ENCODE measurements at regions not wholly inside any gene's neighbourhood (a gene's known extent, or its start where the extent isn't known, plus 50 kb on each side); places are given as distances from the start of the nearest gene placed in this dataset.
"Not testable (repeated sequence)": the region's sequence is repeated elsewhere in the genome, so short reads cannot be mapped to it uniquely, and the experiment has no call there.

GRCh38 chr12:131622422-131622955 is 88.4 kb upstream of the SFSWAP start:
- no peak for DNase-seq

DNA sequence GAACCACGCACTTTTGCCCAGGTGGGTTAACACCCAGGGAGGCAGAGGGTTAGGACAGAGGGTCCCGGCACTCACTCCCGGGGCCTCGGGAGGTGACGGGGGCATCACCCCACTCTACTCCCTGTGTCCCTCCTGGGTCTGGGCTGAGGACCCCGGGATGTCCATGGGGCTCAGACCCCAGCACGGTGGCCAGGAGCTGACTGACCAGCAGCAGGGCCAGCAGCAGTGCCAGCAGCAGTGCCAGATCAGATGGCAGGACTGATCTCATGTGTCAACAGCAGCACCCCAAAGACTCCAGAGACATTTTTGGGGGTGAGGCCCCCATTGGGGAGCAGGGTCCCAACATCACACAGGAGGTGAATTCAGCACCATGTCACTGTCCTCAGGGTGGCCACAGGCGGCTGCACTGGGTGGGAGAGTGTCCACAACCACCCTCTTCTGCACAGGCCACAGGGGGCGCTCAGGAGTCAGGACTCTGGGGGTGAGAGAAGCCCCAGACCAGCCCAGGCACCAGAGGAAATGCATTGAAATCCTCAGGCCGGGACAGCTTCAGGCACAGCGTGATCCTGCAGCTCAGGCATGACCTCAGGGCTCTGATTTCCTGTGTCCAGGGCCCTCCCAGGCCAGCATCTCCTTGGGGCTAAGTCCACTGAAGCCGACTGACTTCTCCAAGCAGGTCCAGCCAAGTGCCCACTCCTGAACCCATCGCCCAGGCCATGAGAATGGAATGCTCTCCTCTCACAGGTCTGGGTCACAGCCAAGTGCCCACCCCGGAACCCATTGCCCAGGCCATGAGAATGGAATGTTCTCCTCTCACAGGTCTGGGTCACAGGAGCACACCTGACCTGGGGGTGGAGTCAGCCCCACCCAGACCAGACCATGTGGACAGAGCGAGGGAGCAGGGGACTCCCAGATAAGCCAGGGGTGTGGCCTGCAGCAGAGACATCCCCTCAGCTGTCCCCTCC is 87.2 kb upstream of the SFSWAP start:
- DNase-seq: not testable (repeated sequence)

GRCh38 chr12:131624369-131624739 is 86.5 kb upstream of the SFSWAP start:
- not testable (repeated sequence) for DNase-seq

DNA sequence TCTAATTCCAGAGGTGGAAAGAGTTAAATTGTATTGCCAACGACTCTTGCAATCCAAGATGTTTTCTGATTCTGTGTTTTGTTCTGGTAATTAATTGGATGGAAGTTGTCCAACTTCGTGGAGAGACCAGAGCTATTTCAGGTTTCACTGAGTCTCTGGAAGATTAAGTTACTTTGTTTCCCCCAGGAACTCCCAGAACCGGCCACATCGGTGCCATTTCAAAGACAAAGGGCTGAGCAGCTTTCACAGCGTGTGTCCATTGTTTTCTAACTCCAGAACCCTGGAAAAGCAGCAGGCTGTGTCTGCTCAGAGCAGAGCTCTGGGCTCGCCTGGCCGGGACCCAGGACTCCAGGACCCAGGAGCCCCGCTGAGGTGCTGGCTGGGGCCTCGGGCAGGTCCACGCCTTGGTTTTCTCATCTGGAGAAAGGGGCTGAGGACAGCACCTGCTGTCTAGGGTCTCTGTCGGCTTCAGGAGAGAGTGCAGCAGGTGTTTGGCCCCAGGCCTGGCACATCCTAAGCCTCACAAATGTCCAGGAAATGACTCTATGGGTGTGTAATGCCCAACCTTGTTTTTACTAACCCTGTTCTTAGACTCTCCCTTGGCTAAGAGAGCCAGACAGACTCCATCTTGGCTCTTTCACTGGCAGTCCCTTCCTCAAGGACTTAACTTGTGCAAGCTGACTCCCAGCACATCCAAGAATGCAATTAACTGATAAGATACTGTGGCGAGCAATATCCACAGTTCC is 86.0 kb upstream of the SFSWAP start:
- DNase-seq: not testable (repeated sequence)

DNA sequence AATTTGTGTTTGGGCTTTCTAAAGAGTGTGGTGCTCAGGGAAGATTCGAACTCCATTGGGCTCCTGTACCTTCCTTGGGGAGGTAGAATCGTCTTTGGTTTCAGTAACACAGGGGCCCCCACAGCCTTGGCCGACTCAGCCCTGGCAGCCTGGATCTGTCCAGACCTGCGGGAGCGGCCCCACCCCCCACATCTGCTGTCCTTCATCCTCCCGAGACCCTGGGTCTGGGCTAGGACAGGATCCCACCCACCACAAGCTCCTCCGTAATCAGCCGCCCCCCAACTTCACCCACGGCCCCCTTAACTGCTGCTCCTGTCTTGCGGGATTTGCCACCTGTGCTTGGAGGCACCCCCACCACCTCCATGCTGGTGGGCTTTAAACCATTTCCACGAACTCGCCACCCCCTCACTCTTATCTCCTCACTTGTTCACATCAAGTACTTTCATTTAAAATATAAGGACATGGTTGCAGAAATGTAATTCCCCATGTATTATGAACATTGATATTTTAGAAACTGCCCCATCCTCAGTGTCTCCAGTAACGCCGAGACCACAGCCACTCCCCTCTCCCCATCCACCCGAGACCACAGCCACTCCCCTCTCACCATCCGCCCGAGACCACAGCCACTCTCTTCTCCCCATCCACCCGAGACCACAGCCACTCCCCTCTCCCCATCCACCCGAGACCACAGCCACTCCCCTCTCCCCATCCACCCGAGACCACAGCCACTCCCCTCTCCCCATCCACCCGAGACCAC is 84.7 kb upstream of the SFSWAP start:
- not testable (repeated sequence) for DNase-seq

DNA sequence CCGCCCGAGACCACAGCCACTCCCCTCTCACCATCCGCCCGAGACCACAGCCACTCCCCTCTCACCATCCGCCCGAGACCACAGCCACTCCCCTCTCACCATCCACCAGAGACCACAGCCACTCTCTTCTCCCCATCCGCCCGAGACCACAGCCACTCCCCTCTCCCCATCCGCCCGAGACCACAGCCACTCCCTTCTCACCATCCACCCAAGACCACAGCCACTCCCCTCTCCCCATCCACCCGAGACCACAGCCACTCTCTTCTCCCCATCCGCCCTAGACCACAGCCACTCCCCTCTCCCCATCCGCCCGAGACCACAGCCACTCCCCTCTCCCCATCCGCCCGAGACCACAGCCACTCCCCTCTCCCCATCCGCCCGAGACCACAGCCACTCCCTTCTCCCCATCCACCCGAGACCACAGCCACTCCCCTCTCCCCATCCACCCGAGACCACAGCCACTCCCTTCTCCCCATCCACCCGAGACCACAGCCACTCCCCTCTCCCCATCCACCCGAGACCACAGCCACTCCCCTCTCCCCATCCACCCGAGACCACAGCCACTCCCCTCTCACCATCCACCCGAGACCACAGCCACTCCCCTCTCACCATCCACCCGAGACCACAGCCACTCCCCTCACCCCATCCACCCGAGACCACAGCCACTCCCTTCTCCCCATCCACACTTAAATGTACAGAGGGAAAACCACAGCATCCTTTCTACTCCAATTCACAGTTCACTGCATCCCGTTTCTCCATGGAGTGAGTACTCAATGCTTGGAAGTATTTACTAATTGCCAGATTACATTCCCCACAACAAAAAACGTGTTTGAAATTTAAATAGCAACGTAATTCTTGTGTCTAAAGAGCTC is 83.5 kb upstream of the SFSWAP start:
- not testable (repeated sequence) for DNase-seq

GRCh38 chr12:131628023-131628740 is 82.7 kb upstream of the SFSWAP start:
- no peak for DNase-seq

- DNase-seq: no peak
Measured at GRCh38 chr12:131628766-131629448, 82.0 kb upstream of the SFSWAP start.

DNA sequence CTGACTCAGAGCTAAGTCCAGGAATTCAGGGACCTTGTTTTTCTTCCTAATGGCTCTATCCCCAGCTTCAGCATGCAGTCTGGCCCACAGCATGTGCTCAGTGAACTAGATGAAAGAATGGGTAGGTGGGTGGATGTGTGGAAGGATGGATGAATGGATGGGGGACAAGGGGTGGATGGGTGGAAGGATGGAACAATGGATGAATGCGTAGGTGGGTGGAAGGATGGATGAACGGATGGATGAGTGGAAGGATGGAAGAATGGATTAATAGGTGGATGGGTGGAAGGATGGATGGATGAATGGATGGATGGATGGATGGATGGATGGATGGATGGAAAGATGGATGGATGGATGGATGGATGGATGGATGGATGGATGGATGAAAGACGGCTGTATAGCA is 79.7 kb upstream of the SFSWAP start:
- DNase-seq: no peak

DNA sequence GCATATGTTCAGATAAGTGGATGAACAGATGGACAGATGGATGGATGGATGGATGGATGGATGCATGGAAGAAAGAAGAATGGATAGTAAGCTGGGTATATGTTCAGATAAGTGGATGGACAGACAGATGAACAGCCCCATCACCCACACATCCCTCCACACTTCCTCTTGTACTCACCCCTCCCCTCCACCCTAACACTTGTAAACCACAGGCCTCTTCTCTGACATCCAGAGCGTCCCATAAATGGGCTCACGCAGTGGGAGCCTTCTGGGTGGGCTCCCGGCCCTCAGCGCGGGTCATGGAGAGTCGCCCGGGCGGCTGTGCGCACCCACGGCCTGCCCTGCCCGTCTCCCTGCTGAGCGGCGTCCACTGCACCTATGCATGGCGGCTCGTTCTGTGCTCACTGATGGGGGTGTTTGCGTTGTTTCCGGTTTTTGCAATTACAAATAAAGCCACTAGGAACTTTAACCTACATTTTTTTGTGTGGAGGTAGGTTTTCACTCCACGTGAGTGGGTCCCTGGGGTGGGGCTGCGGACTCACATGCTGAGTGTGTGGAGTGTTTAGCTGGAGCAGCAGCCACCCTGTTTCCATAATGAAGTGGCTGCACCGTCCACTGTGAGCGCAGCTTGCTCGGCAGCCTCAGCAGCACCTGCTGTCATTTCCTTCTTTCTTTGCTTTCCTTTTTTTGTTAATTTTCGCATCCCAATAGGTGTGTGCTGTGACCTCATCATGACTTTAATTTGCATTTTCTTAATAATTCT is 78.8 kb upstream of the SFSWAP start:
- DNase-seq: not testable (repeated sequence)

DNA sequence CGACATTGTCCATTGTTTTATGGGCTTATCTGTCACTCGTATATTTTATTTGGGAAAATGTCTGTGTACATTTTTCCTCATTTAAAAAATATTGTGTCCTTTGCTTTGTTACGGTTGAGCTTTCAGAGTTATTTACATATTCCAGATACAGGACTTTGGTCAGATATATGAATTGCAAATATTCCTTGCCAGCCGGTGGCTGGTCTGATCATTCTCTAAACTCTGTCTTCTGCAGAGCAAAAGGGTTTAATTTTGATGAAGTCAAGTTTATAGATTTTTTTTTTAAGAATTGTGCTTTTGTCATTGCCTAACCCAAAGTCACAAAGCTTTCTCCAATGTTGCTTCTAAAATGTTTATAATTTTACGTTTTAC is 78.3 kb upstream of the SFSWAP start:
- DNase-seq: not testable (repeated sequence)

DNA sequence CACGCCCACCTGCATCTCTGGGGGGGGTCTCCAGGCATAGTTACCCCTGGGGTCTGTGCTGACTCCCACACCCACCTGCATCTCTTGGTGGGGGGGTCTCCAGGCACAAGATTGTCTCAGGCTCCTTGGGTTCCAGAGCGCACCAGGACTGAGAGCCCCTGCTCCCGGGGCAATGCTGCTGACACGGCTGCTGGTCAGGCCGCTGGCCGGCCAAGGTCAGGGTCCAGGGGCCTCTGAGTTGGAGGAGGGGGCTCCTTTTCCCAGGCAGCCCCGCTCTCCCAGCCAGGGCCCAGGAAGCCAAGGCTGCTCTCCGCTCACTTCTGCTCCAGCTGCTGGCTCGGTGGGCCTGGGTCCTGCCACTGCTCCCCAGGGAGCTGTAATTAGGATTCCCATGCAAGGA is 77.3 kb upstream of the SFSWAP start:
- not testable (repeated sequence) for DNase-seq

DNA sequence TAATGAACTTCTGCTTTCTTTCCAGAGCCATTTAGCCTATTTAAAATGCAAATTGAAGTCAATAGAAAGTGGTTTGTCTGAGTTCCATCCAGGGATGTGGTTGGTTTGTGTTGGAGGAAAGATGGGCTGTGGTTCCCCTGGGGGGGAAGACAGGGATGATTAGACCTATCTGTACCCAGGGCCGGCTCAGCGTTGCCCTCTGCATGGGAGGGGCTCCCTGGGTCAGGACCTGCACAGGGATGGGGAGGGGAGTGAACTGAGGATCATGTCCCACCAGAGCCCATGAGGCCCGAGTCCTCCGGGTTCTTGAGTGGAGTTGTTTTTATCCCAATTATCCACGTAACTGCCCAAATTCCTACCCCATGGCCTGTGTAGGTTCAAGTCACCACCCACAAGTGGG is 76.9 kb upstream of the SFSWAP start:
- DNase-seq: no peak

- not testable (repeated sequence) for DNase-seq
Measured at GRCh38 chr12:131635012-131635411, 75.9 kb upstream of the SFSWAP start.

- no peak for DNase-seq
Measured at GRCh38 chr12:131635491-131636122, 75.3 kb upstream of the SFSWAP start.

DNA sequence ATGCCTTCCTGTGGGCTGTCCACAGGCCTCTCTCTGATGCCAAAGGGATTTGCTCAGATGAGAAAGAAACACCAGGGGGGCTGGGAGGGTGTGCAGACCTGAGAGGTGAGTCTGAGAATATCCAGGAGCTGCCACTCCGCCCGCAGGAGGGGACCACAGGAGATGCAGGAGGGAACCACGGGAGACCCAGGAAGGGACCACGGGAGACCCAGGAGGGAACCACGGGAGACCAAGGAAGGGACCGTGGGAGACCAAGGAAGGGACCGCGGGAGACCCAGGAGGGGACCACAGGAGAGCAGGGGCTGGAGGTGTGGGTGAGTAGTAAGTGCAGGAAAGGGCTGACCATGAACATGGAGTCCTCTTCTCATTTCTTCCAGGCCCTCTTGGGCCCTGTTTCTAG is 74.6 kb upstream of the SFSWAP start:
- no peak for DNase-seq

DNA sequence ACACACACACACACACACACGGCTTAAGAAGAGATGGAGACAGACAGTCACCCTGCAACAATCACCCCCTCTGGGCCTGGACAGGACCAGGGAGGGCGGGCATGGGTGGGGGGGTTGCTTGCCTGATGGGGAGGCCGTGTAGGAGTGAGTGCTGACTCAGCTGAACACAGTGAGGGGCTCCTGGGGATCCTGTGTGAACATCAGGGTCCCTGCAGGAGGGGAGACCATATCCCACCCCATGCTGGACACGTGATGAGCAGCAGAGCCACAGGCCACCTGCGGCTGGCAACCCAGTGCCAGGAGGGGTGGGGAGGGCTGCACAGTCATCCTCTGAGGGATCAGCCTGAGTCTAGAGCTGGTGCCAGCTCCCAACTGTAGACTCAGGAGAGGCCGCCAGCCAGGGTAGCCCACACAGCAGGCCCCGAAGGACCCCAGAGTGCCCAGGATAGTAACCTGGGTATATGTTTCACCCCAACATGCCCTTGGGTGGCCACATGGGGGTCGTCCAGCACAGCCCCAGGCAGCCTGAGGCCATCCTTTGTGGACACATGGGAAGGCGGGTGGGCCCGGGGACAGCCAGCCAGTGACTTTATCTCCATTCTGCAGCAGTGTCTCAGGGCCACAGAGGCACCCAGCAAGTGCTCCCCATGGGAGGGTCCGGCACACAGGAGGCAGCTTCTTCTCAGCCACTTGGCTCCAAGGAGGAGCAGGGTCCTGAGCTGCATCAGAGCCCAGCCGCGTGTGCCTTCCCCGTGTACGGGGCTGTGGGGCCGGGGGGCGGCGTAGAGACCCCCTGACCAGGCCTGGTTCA is 73.7 kb upstream of the SFSWAP start:
- no peak for DNase-seq

- no peak for DNase-seq
Measured at GRCh38 chr12:131637986-131638385, 72.9 kb upstream of the SFSWAP start.

Data from 8988T (cell line).